ENCODE measurements at regions not wholly inside any gene's neighbourhood (a gene's known extent, or its start where the extent isn't known, plus 50 kb on each side); places are given as distances from the start of the nearest gene placed in this dataset.

GRCh38 chr13:111875915-111876314 is 191.0 kb upstream of the SOX1 start:
- no peaks in the 10 kb centered on the region for H3K36me3 ChIP-seq (ENCODE audit: control insufficient read depth, insufficient read depth, low read length)
- no peak for TF ChIP-seq CTCF (IDR thresholded peaks at IDR 0.05; ENCODE audit: insufficient read depth, low read depth, low read length)
- CTCF ChIA-PET = no interaction called here

GRCh38 chr13:111876506-111876905 is 190.4 kb upstream of the SOX1 start:
- ChIA-PET CTCF (no interaction called here), POLR2A (no interaction called here)
- no peak for TF ChIP-seq CTCF (IDR thresholded peaks at IDR 0.05; ENCODE audit: insufficient read depth, low read depth, low read length)
- Histone ChIP-seq H3K4me3 (ENCODE audit: low read depth, low read length) (no peak overlapping the region), H3K27me3 (ENCODE audit: control insufficient read depth, insufficient read depth, low read length) (no peaks in the 10 kb centered on the region), H3K36me3 (ENCODE audit: control insufficient read depth, insufficient read depth, low read length) (no peaks in the 10 kb centered on the region)
- no peak for DNase-seq (ENCODE audit: low read depth)

More at GRCh38 chr13:111875915-111876314, 191.0 kb upstream of the SOX1 start:
- POLR2A ChIA-PET = no interaction called here
- no peak for DNase-seq (ENCODE audit: low read depth)
- no peak overlapping the region for H3K4me3 ChIP-seq (ENCODE audit: low read depth, low read length)
- no peaks in the 10 kb centered on the region for H3K27me3 ChIP-seq (ENCODE audit: control insufficient read depth, insufficient read depth, low read length)

GRCh38 chr13:111877906-111878305 is 189.0 kb upstream of the SOX1 start:
- CTCF ChIA-PET = no interaction called here
- Histone ChIP-seq H3K36me3 (ENCODE audit: control insufficient read depth, insufficient read depth, low read length) (no peaks in the 10 kb centered on the region), H3K4me3 (ENCODE audit: low read depth, low read length) (no peak overlapping the region), H3K27me3 (ENCODE audit: control insufficient read depth, insufficient read depth, low read length) (no peaks in the 10 kb centered on the region)
- DNase-seq (ENCODE audit: low read depth) = no peak
- POLR2A ChIA-PET = no interaction called here
- TF ChIP-seq CTCF (IDR thresholded peaks at IDR 0.05; ENCODE audit: insufficient read depth, low read depth, low read length) = no peak

- DNase-seq (ENCODE audit: low read depth) = no peak
- H3K27me3 ChIP-seq (ENCODE audit: control insufficient read depth, insufficient read depth, low read length) = no peaks in the 10 kb centered on the region
- POLR2A ChIA-PET = no interaction called here
- H3K36me3 ChIP-seq (ENCODE audit: control insufficient read depth, insufficient read depth, low read length) = no peaks in the 10 kb centered on the region
- CTCF ChIA-PET = no interaction called here
- no peak overlapping the region for H3K4me3 ChIP-seq (ENCODE audit: low read depth, low read length)
- no peak for TF ChIP-seq CTCF (IDR thresholded peaks at IDR 0.05; ENCODE audit: insufficient read depth, low read depth, low read length)
Observed at GRCh38 chr13:111879719-111880118, 187.2 kb upstream of the SOX1 start.

DNA sequence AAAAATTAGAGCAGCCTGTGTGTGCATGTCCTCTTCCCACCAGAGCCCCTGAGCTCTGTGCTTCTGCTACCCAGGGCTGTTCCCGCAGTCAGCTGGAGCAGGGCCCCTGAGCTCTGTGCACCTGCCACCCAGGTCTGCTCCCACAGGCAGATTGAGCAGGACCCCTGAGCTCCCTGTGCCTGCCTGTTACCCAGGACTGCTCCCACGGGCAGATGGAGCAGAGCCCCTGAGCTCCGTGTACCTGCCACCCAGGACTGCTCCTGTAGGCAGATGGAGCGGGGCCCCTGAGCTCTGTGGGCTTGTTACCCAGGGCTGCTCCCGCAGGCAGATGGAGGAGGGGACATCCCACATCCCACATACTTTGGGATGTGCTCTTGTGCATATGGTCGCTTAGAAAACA is 186.8 kb upstream of the SOX1 start:
- ChIA-PET POLR2A (no interaction called here), CTCF (no interaction called here)
- no peak for TF ChIP-seq CTCF (IDR thresholded peaks at IDR 0.05; ENCODE audit: insufficient read depth, low read depth, low read length)

More for the DNA sequence above, 186.8 kb upstream of the SOX1 start:
- no peak overlapping the region for H3K4me3 ChIP-seq (ENCODE audit: low read depth, low read length)
- DNase-seq (ENCODE audit: low read depth) = no peak
- no peaks in the 10 kb centered on the region for H3K27me3 ChIP-seq (ENCODE audit: control insufficient read depth, insufficient read depth, low read length)
- no peaks in the 10 kb centered on the region for H3K36me3 ChIP-seq (ENCODE audit: control insufficient read depth, insufficient read depth, low read length)

All from BJ (cell line).